Stimulated activated CD8-positive, alpha-beta memory T cell treated with anti-CD3 and anti-CD28 coated beads, Interleukin-4, amount 100 ng/mL, for 48 hours (primary cell): ENCODE measurements at regions not wholly inside any gene's neighbourhood (a gene's known extent, or its start where the extent isn't known, plus 50 kb on each side); places are given as distances from the start of the nearest gene placed in this dataset.
"Not testable (repeated sequence)": the region's sequence is repeated elsewhere in the genome, so short reads cannot be mapped to it uniquely, and the experiment has no call there.

Experiments
- DNase-seq: peaks from one replicate; pipeline ENCODE4 v3.0.0-alpha.2; 2020

GRCh38 chr1:14270821-14271220, 327.7 kb upstream of the KAZN start:
- DNase-seq = no peak

GRCh38 chr1:14273811-14274210, 324.7 kb upstream of the KAZN start:
- no peak for DNase-seq

- DNase-seq = not testable (repeated sequence)
Observed at GRCh38 chr1:14279891-14280290, 318.6 kb upstream of the KAZN start.

GRCh38 chr1:14280909-14281308, 317.6 kb upstream of the KAZN start:
- no peak for DNase-seq

GRCh38 chr1:14281412-14281811, 317.1 kb upstream of the KAZN start:
- DNase-seq = no peak

- no peak for DNase-seq
Observed at GRCh38 chr1:14282707-14283106, 315.8 kb upstream of the KAZN start.

- no peak for DNase-seq
Observed at GRCh38 chr1:14285238-14285637, 313.2 kb upstream of the KAZN start.

GRCh38 chr1:14291182-14291581, 307.3 kb upstream of the KAZN start:
- DNase-seq = not testable (repeated sequence)

GRCh38 chr1:14292520-14292919, 306.0 kb upstream of the KAZN start:
- no peak for DNase-seq

GRCh38 chr1:14294006-14294405, 304.5 kb upstream of the KAZN start:
- no peak for DNase-seq

GRCh38 chr1:14294860-14295536, 303.5 kb upstream of the KAZN start:
- DNase-seq = no peak

GRCh38 chr1:14296795-14297194, 301.7 kb upstream of the KAZN start:
- DNase-seq = no peak

GRCh38 chr1:14297356-14297755, 301.1 kb upstream of the KAZN start:
- no peak for DNase-seq

GRCh38 chr1:14298806-14299205, 299.7 kb upstream of the KAZN start:
- no peak for DNase-seq

- DNase-seq = no peak
Observed at GRCh38 chr1:14300991-14301703, 297.3 kb upstream of the KAZN start.

- DNase-seq = no peak
Observed at GRCh38 chr1:14301704-14302024, 296.8 kb upstream of the KAZN start.

- DNase-seq = no peak
Observed at GRCh38 chr1:14302025-14302424, 296.5 kb upstream of the KAZN start.

GRCh38 chr1:14303011-14303410, 295.5 kb upstream of the KAZN start:
- no peak for DNase-seq

GRCh38 chr1:14304381-14304865, 294.1 kb upstream of the KAZN start:
- DNase-seq = no peak

GRCh38 chr1:14308460-14308859, 290.0 kb upstream of the KAZN start:
- no peak for DNase-seq

GRCh38 chr1:14309984-14310383, 288.5 kb upstream of the KAZN start:
- no peak for DNase-seq

GRCh38 chr1:14310476-14310875, 288.0 kb upstream of the KAZN start:
- DNase-seq = no peak

GRCh38 chr1:14313731-14314431, 284.6 kb upstream of the KAZN start:
- no peak for DNase-seq

GRCh38 chr1:14318830-14319229, 279.7 kb upstream of the KAZN start:
- DNase-seq = no peak
